ENCODE measurements at regions not wholly inside any gene's neighbourhood (a gene's known extent, or its start where the extent isn't known, plus 50 kb on each side); places are given as distances from the start of the nearest gene placed in this dataset.
"Not testable (repeated sequence)": the region's sequence is repeated elsewhere in the genome, so short reads cannot be mapped to it uniquely, and the experiment has no call there.

DNA sequence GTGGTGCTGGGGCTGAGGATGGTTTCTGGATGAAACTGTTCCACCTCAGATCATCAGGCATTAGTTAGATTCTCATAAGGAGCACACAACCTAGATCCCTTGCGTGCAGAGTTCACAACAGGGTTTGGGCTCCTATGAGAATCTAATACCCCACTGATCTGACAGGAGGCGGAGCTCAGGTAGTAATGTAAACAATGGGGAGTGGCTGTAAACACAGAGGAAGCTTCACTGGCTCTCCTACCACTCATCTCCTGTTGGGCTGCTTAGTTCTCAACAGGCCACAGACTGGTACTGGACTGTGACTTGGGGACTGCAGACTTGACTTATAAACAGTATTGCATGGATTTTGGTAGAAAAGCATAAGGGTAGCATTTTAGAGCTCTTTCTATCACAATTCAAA lies 870.7 kb upstream of the CDH10 start:
- Histone ChIP-seq H3K4me1 (ENCODE audit: control insufficient read depth in 1 of 2, insufficient read depth in 2 of 2, low read length in 2 of 2) (no peaks in the 10 kb centered on the region), H3K4me3 (ENCODE audit: low read depth in 1 of 2, low read length in 2 of 2) (no peak overlapping the region), H3K27ac (ENCODE audit: low read length) (no peak overlapping the region), H3K9me3 (ENCODE audit: control insufficient read depth in 1 of 2, low read length in 2 of 2) (no peaks in the 10 kb centered on the region), H3K36me3 (ENCODE audit: control insufficient read depth in 1 of 2, insufficient read depth in 2 of 2, low read length in 2 of 2) (no peaks in the 10 kb centered on the region), H3K27me3 (ENCODE audit: low read depth, low read length) (no peaks in the 10 kb centered on the region)

DNA sequence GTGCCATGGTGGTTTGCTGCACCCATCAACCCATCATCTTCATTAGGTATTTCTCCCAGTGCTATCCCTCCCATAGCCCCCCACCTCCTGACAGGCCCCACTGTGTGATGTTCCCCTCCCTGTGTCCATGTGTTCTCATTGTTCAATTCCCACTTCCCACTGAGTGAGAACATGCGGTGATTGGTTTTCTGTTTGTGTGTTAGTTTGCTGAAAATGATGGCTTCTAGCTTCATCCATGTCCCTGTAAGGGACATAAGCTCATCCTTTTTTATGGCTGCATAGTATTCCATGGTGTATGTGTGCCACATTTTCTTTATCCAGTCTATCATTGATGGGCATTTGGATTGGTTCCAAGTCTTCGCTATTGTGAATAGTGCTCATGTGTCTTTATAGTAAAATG lies 865.9 kb upstream of the CDH10 start:
- H3K9me3 ChIP-seq (ENCODE audit: control insufficient read depth in 1 of 2, low read length in 2 of 2); H3K36me3 ChIP-seq (ENCODE audit: control insufficient read depth in 1 of 2, insufficient read depth in 2 of 2, low read length in 2 of 2): not testable (repeated sequence)

GRCh38 chr5:25508011-25508410 lies 863.2 kb upstream of the CDH10 start:
- not testable (repeated sequence) for H3K27me3 ChIP-seq (ENCODE audit: low read depth, low read length); H3K27ac ChIP-seq (ENCODE audit: low read length); H3K4me3 ChIP-seq (ENCODE audit: low read depth in 1 of 2, low read length in 2 of 2); H3K4me1 ChIP-seq (ENCODE audit: control insufficient read depth in 1 of 2, insufficient read depth in 2 of 2, low read length in 2 of 2); H3K9me3 ChIP-seq (ENCODE audit: control insufficient read depth in 1 of 2, low read length in 2 of 2); H3K36me3 ChIP-seq (ENCODE audit: control insufficient read depth in 1 of 2, insufficient read depth in 2 of 2, low read length in 2 of 2)

More for the DNA sequence above, 865.9 kb upstream of the CDH10 start:
- H3K4me1 ChIP-seq (ENCODE audit: control insufficient read depth in 1 of 2, insufficient read depth in 2 of 2, low read length in 2 of 2); H3K27ac ChIP-seq (ENCODE audit: low read length); H3K27me3 ChIP-seq (ENCODE audit: low read depth, low read length); H3K4me3 ChIP-seq (ENCODE audit: low read depth in 1 of 2, low read length in 2 of 2): not testable (repeated sequence)

DNA sequence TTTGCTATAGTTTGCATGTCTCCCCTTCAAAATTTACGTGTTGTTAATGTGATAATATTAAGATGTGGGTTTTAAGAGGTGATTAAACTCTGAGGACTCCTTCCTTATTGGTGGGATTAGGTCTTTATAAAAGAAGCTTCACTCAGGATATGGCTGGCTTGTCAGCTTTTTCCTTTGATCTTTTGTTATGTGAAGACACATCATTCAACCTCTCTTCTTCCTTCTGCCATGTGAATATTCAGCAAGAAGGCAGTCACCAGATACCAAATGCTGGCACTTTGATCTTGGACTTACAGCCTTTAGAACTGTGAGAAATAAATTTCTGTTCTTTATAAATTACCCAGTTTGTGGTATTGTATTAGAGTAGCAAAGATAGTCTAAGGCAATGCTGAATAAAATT lies 855.9 kb upstream of the CDH10 start:
- Histone ChIP-seq H3K36me3 (ENCODE audit: control insufficient read depth in 1 of 2, insufficient read depth in 2 of 2, low read length in 2 of 2) (no peaks in the 10 kb centered on the region), H3K4me1 (ENCODE audit: control insufficient read depth in 1 of 2, insufficient read depth in 2 of 2, low read length in 2 of 2) (no peaks in the 10 kb centered on the region), H3K9me3 (ENCODE audit: control insufficient read depth in 1 of 2, low read length in 2 of 2) (no peaks in the 10 kb centered on the region), H3K27me3 (ENCODE audit: low read depth, low read length) (no peaks in the 10 kb centered on the region), H3K27ac (ENCODE audit: low read length) (no peak overlapping the region), H3K4me3 (ENCODE audit: low read depth in 1 of 2, low read length in 2 of 2) (no peak overlapping the region)

DNA sequence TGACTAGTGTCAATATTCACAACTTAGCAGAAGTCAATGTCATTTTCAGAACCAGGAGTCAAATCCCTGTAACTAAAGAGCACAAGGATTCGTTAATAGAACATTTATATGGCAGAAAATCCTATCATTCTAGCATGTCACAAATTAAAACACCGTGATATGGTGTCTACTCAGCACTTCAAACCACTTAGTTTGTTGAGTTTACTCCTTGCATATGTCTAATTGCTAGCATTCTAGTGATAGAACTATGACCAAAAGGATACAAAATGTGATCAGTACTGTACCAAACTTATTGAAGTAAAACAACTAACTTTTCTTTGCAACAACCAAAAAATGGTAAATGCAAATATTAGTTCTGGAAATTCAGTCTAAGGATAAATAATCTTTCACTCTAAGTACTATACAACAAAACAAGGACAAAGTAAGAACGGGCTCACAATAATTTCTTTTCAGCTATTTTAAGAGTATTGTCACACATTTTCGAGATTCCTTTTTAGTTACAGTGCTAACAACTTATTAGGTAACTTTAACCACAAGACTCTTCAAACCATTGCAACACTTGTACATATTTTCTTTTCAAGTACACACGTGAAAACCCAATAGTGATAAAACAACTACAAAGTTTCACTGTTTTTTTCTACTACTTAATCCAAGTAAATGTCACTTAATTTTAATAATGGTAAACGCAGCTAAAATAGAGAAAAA lies 845.2 kb upstream of the CDH10 start:
- Histone ChIP-seq H3K4me3 (ENCODE audit: low read depth in 1 of 2, low read length in 2 of 2) (no peak overlapping the region), H3K27me3 (ENCODE audit: low read depth, low read length) (no peaks in the 10 kb centered on the region), H3K4me1 (ENCODE audit: control insufficient read depth in 1 of 2, insufficient read depth in 2 of 2, low read length in 2 of 2) (no peaks in the 10 kb centered on the region), H3K9me3 (ENCODE audit: control insufficient read depth in 1 of 2, low read length in 2 of 2) (peaks cover 0 to 2% of the 10 kb centered on the region in 2 donors), H3K27ac (ENCODE audit: low read length) (no peak overlapping the region), H3K36me3 (ENCODE audit: control insufficient read depth in 1 of 2, insufficient read depth in 2 of 2, low read length in 2 of 2) (no peaks in the 10 kb centered on the region)

DNA sequence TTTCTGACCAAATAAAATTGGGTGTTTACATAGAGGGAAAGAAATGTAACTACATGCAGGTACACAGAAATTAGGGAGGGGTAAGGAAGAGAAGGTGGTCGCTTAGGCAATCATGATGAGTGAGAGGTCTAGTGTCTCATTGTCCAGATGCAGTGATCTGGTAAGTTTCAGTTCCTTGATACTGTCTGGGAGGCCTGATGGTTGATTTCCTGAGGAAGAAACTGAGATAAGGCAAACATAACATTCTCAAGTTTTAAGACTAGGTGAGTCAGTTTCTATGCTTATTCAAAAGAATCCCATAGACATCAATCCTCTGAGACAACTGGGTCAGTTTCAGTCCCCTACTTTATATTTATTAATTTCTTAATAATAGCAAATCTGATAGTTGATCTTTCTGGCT lies 843.3 kb upstream of the CDH10 start:
- Histone ChIP-seq H3K36me3 (ENCODE audit: control insufficient read depth in 1 of 2, insufficient read depth in 2 of 2, low read length in 2 of 2) (no peaks in the 10 kb centered on the region), H3K4me3 (ENCODE audit: low read depth in 1 of 2, low read length in 2 of 2) (no peak overlapping the region)

DNA sequence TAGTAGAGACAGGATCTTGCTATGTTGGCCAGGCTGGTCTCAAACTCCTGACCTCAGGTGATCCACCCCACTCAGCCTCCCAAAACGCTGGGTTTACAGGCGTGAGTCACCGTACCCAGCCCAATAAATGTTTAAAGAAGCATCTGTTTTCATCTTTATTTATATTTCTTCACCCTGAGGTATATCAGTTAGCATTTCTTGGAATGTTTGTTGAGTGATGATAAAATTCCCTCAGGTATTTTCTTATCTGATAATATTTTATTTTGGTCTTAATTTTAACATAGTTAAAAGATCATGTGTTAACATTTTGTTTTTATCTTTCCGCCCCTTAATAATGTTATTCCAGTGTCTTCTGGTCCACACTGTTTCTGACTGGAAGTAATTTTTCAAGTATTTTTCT lies 839.6 kb upstream of the CDH10 start:
- Histone ChIP-seq H3K9me3 (ENCODE audit: control insufficient read depth in 1 of 2, low read length in 2 of 2) (peaks cover 0 to 2% of the 10 kb centered on the region in 2 donors), H3K4me3 (ENCODE audit: low read depth in 1 of 2, low read length in 2 of 2) (no peak overlapping the region), H3K27me3 (ENCODE audit: low read depth, low read length) (no peaks in the 10 kb centered on the region), H3K27ac (ENCODE audit: low read length) (no peak overlapping the region), H3K4me1 (ENCODE audit: control insufficient read depth in 1 of 2, insufficient read depth in 2 of 2, low read length in 2 of 2) (no peaks in the 10 kb centered on the region), H3K36me3 (ENCODE audit: control insufficient read depth in 1 of 2, insufficient read depth in 2 of 2, low read length in 2 of 2) (no peaks in the 10 kb centered on the region)

More for the DNA sequence above, 843.3 kb upstream of the CDH10 start:
- H3K27me3 ChIP-seq (ENCODE audit: low read depth, low read length): no peaks in the 10 kb centered on the region
- no peak overlapping the region for H3K27ac ChIP-seq (ENCODE audit: low read length)
- peaks cover 0 to 2% of the 10 kb centered on the region in 2 donors for H3K9me3 ChIP-seq (ENCODE audit: control insufficient read depth in 1 of 2, low read length in 2 of 2)
- no peaks in the 10 kb centered on the region for H3K4me1 ChIP-seq (ENCODE audit: control insufficient read depth in 1 of 2, insufficient read depth in 2 of 2, low read length in 2 of 2)

- Histone ChIP-seq H3K9me3 (ENCODE audit: control insufficient read depth in 1 of 2, low read length in 2 of 2) (peaks cover 0 to 2% of the 10 kb centered on the region in 2 donors), H3K4me3 (ENCODE audit: low read depth in 1 of 2, low read length in 2 of 2) (no peak overlapping the region), H3K4me1 (ENCODE audit: control insufficient read depth in 1 of 2, insufficient read depth in 2 of 2, low read length in 2 of 2) (no peaks in the 10 kb centered on the region), H3K36me3 (ENCODE audit: control insufficient read depth in 1 of 2, insufficient read depth in 2 of 2, low read length in 2 of 2) (no peaks in the 10 kb centered on the region), H3K27ac (ENCODE audit: low read length) (no peak overlapping the region), H3K27me3 (ENCODE audit: low read depth, low read length) (no peaks in the 10 kb centered on the region)
Measured at GRCh38 chr5:25481463-25481862, 836.7 kb upstream of the CDH10 start.

DNA sequence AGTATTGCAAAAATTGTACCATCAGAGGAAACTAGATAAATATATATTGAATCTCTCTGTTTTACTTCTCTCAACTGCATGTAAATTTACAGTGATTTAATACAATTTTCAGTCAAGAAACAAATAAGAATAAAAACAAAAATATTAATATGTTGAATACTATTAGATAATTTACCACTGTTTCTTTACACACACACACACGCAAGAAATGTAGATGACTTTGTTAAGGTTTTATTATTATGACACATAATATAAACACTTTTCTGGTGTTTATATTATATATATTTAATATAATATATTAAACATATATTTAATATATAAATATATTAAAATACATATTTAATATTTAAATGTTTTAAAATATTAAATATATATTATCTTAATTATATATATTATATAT lies 814.3 kb upstream of the CDH10 start:
- Histone ChIP-seq H3K9me3 (ENCODE audit: control insufficient read depth in 1 of 2, low read length in 2 of 2) (no peaks in the 10 kb centered on the region), H3K4me1 (ENCODE audit: control insufficient read depth in 1 of 2, insufficient read depth in 2 of 2, low read length in 2 of 2) (no peaks in the 10 kb centered on the region), H3K27me3 (ENCODE audit: low read depth, low read length) (no peaks in the 10 kb centered on the region), H3K27ac (ENCODE audit: low read length) (no peak overlapping the region), H3K36me3 (ENCODE audit: control insufficient read depth in 1 of 2, insufficient read depth in 2 of 2, low read length in 2 of 2) (no peaks in the 10 kb centered on the region), H3K4me3 (ENCODE audit: low read depth in 1 of 2, low read length in 2 of 2) (no peak overlapping the region)

DNA sequence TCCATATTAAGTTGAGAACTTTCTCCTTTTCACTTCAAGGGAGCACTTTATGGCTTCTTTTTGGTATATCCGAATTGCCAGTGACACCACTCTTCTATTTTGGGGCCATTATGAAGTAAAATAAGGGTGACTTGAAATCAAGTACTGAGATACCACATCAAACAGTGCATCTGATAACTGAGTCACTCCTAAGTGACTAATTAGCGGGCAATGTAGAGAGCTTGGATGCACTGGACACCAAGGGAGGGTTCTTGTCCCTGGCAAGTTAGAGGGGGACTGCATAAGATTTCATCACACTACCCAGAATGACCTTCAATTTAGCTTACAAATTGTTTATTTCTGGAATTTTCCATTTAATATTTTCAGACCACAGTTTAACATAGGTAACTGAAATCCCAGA lies 813.9 kb upstream of the CDH10 start:
- Histone ChIP-seq H3K36me3 (ENCODE audit: control insufficient read depth in 1 of 2, insufficient read depth in 2 of 2, low read length in 2 of 2) (no peaks in the 10 kb centered on the region), H3K27me3 (ENCODE audit: low read depth, low read length) (no peaks in the 10 kb centered on the region), H3K4me1 (ENCODE audit: control insufficient read depth in 1 of 2, insufficient read depth in 2 of 2, low read length in 2 of 2) (no peaks in the 10 kb centered on the region), H3K4me3 (ENCODE audit: low read depth in 1 of 2, low read length in 2 of 2) (no peak overlapping the region), H3K9me3 (ENCODE audit: control insufficient read depth in 1 of 2, low read length in 2 of 2) (no peaks in the 10 kb centered on the region), H3K27ac (ENCODE audit: low read length) (no peak overlapping the region)

DNA sequence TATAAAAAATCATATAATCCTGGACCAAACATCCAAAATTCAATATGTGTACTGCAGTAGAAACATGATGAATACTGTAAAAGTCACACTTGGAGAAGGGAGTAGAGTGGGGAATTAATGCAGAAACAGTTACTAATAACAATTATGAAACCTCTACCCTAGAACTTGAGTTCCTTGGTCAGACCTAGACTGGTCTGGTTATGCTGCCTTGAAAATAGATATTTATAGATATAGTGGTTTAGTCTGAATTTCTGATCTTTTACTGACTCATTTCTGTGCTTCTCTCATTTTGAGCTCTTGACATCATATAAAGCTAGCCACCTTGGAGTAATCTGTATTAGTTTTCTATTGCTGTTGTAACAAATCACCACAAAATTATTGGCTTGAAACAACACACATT lies 808.7 kb upstream of the CDH10 start:
- Histone ChIP-seq H3K27me3 (ENCODE audit: low read depth, low read length) (no peaks in the 10 kb centered on the region), H3K36me3 (ENCODE audit: control insufficient read depth in 1 of 2, insufficient read depth in 2 of 2, low read length in 2 of 2) (no peaks in the 10 kb centered on the region), H3K4me1 (ENCODE audit: control insufficient read depth in 1 of 2, insufficient read depth in 2 of 2, low read length in 2 of 2) (no peaks in the 10 kb centered on the region), H3K27ac (ENCODE audit: low read length) (no peak overlapping the region), H3K9me3 (ENCODE audit: control insufficient read depth in 1 of 2, low read length in 2 of 2) (no peaks in the 10 kb centered on the region), H3K4me3 (ENCODE audit: low read depth in 1 of 2, low read length in 2 of 2) (no peak overlapping the region)

- Histone ChIP-seq H3K9me3 (ENCODE audit: control insufficient read depth in 1 of 2, low read length in 2 of 2) (no peaks in the 10 kb centered on the region), H3K36me3 (ENCODE audit: control insufficient read depth in 1 of 2, insufficient read depth in 2 of 2, low read length in 2 of 2) (no peaks in the 10 kb centered on the region), H3K4me1 (ENCODE audit: control insufficient read depth in 1 of 2, insufficient read depth in 2 of 2, low read length in 2 of 2) (no peaks in the 10 kb centered on the region), H3K27ac (ENCODE audit: low read length) (no peak overlapping the region), H3K4me3 (ENCODE audit: low read depth in 1 of 2, low read length in 2 of 2) (no peak overlapping the region), H3K27me3 (ENCODE audit: low read depth, low read length) (no peaks in the 10 kb centered on the region)
Measured at GRCh38 chr5:25451294-25451693, 806.5 kb upstream of the CDH10 start.

Measured in muscle layer of duodenum (tissue), 2 donors.